ENCODE measurements at regions not wholly inside any gene's neighbourhood (a gene's known extent, or its start where the extent isn't known, plus 50 kb on each side); places are given as distances from the start of the nearest gene placed in this dataset.

DNA sequence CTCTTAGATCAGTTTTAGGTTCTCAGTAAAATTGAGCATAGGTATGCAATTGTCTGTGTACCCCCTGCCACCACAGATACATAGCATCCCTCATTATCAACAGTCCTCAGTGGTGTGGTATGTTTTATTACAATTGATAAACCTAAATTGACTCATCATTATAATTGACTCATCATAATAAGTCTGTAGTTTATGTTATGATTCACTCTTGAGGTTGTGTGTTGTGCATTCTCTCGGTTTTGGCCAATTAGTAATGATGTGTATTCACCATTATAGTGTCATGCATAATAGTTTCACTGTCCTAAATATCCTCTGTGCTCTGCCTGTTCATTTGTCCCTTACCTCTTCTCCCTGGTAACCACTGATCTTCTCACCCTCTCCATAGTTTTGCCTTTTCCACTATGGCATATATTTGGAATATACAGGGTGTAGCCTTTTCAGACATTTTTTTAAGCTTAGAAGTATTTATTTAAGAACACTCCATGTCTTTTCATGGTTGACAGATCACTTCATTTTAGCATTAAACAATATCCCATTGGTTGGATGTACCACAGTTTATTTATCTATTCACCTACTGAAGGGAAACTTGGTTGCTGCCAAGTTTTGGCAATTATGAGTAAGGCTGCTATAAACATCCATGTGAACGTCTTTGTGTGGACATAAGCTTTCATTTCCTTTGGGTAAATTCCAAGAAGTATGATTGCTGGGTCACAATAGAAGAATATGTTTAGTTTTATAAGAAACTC lies 1620.6 kb upstream of the MIR17HG start:
- H3K4me3 ChIP-seq (ENCODE audit: low read depth in 1 of 3, low read length in 3 of 3): no peak overlapping the region
- WGBS, 3 donors: 28 to 46% (median 28%) methylated on average over 2 of the region's 2 CpGs
- FAIRE-seq: no peak
- no peaks in the 10 kb centered on the region for H3K36me3 ChIP-seq (ENCODE audit: control insufficient read depth in 3 of 3, insufficient read depth in 2 of 3, low read depth in 1 of 3, low read length in 3 of 3)
- no peaks in the 10 kb centered on the region for H3K27me3 ChIP-seq (ENCODE audit: control insufficient read depth in 3 of 3, insufficient read depth in 3 of 3, low read length in 3 of 3)
- no peak overlapping the region for H3K27ac ChIP-seq (ENCODE audit: low read depth in 1 of 3, low read length in 2 of 3)
- no peaks in the 10 kb centered on the region for H3K9me3 ChIP-seq (ENCODE audit: control insufficient read depth in 2 of 2, insufficient read depth in 1 of 2, low read depth in 1 of 2, low read length in 1 of 2)
- no peaks in the 10 kb centered on the region for H3K4me1 ChIP-seq (ENCODE audit: control insufficient read depth in 3 of 3, insufficient read depth in 2 of 3, low read depth in 1 of 3, low read length in 2 of 3)
- no peak for DNase-seq

DNA sequence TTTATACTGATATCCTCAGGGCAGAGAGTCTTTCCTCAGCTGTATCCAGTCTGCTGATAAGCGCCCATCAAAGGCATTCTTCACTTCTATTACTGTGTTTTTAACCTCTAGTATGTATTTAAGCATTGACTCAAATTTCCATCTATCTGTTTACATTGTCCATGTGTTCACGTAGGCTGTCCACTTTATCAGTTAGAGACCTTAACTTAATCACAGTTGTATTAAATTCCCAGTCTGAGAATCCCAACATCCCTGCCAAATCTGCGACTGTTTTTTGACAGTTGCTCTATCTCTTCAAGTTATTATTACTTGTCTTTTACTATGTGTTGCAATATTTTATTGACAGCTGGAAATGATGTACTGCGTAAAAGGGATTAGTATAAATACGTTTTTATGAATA lies 1613.7 kb upstream of the MIR17HG start:
- no peak overlapping the region for H3K27ac ChIP-seq (ENCODE audit: low read depth in 1 of 3, low read length in 2 of 3)
- no peaks in the 10 kb centered on the region for H3K27me3 ChIP-seq (ENCODE audit: control insufficient read depth in 3 of 3, insufficient read depth in 3 of 3, low read length in 3 of 3)
- no peaks in the 10 kb centered on the region for H3K4me1 ChIP-seq (ENCODE audit: control insufficient read depth in 3 of 3, insufficient read depth in 2 of 3, low read depth in 1 of 3, low read length in 2 of 3)
- H3K4me3 ChIP-seq (ENCODE audit: low read depth in 1 of 3, low read length in 3 of 3): no peak overlapping the region
- no peak for DNase-seq
- no peaks in the 10 kb centered on the region for H3K9me3 ChIP-seq (ENCODE audit: control insufficient read depth in 2 of 2, insufficient read depth in 1 of 2, low read depth in 1 of 2, low read length in 1 of 2)
- H3K36me3 ChIP-seq (ENCODE audit: control insufficient read depth in 3 of 3, insufficient read depth in 2 of 3, low read depth in 1 of 3, low read length in 3 of 3): no peaks in the 10 kb centered on the region
- FAIRE-seq: no peak
- WGBS, 3 donors: 50 to 68% (median 59%) methylated on average over 5 of the region's 5 CpGs

GRCh38 chr13:89737051-89737450 lies 1610.4 kb upstream of the MIR17HG start:
- FAIRE-seq (no peak), DNase-seq (no peak)
- H3K27ac ChIP-seq (ENCODE audit: low read depth in 1 of 3, low read length in 2 of 3): no peak overlapping the region
- H3K9me3 ChIP-seq (ENCODE audit: control insufficient read depth in 2 of 2, insufficient read depth in 1 of 2, low read depth in 1 of 2, low read length in 1 of 2): no peaks in the 10 kb centered on the region
- H3K4me3 ChIP-seq (ENCODE audit: low read depth in 1 of 3, low read length in 3 of 3): no peak overlapping the region
- no peaks in the 10 kb centered on the region for H3K27me3 ChIP-seq (ENCODE audit: control insufficient read depth in 3 of 3, insufficient read depth in 3 of 3, low read length in 3 of 3)
- WGBS, 3 donors: 63 to 88% (median 69%) methylated on average over 2 of the region's 2 CpGs
- no peaks in the 10 kb centered on the region for H3K36me3 ChIP-seq (ENCODE audit: control insufficient read depth in 3 of 3, insufficient read depth in 2 of 3, low read depth in 1 of 3, low read length in 3 of 3)
- H3K4me1 ChIP-seq (ENCODE audit: control insufficient read depth in 3 of 3, insufficient read depth in 2 of 3, low read depth in 1 of 3, low read length in 2 of 3): no peaks in the 10 kb centered on the region

DNA sequence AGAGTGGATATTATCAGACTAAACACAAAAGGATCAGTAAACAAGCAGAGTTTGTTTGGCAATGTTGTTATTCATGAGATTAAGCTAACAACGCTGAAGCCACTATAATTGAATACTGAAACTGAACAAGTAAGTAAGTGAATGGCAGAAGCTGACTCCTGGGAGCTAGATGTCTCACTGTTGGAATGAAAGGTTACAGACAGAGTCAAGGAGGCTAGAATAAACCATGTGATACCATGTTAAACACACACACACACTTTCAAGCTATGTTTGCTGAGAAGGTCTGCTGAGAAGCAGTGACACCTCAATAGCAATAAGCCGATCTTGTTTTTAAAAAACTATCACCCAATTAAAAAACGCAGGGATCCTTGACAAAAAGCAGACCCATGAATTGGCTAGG lies 1609.4 kb upstream of the MIR17HG start:
- H3K27ac ChIP-seq (ENCODE audit: low read depth in 1 of 3, low read length in 2 of 3): no peak overlapping the region
- no peak overlapping the region for H3K4me3 ChIP-seq (ENCODE audit: low read depth in 1 of 3, low read length in 3 of 3)
- H3K27me3 ChIP-seq (ENCODE audit: control insufficient read depth in 3 of 3, insufficient read depth in 3 of 3, low read length in 3 of 3): no peaks in the 10 kb centered on the region
- no peaks in the 10 kb centered on the region for H3K9me3 ChIP-seq (ENCODE audit: control insufficient read depth in 2 of 2, insufficient read depth in 1 of 2, low read depth in 1 of 2, low read length in 1 of 2)
- DNase-seq (no peak), FAIRE-seq (no peak)
- no peaks in the 10 kb centered on the region for H3K4me1 ChIP-seq (ENCODE audit: control insufficient read depth in 3 of 3, insufficient read depth in 2 of 3, low read depth in 1 of 3, low read length in 2 of 3)
- no peaks in the 10 kb centered on the region for H3K36me3 ChIP-seq (ENCODE audit: control insufficient read depth in 3 of 3, insufficient read depth in 2 of 3, low read depth in 1 of 3, low read length in 3 of 3)
- 45 to 70% (median 59%) methylated on average over 3 of the region's 3 CpGs for WGBS, 3 donors

DNA sequence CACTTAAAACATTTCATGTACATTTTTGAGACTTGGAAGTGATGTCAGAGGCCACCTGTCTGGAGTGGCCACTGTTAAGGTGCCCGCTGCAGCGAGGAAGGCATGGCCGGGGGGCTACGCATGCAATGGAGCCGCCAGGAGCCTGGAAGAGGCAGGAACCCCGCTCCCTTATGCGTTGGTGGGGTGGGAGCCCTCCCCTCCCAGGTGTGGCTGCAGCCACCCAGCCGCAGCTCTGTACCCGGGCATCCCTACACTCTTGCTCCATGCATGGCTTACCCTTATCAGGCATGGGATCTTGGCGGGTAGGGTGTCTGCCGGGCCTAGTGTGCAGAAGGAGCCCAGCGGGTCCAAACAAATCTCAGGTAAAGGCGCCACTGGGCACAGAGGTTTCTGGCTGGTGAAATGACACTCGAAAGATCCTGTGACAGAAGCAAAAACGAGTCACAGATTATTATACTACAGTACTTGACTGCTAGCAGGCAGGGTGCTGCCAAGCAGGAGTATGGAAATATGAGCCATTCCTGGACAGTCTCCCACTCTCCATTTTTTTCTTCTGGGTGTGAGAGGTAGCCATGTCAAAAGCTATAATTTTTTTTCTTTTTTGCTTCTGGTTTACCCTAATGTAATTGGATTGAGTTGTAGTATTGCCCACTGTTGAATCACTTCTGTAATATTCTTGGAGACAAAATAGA lies 1606.3 kb upstream of the MIR17HG start:
- H3K9me3 ChIP-seq (ENCODE audit: control insufficient read depth in 2 of 2, insufficient read depth in 1 of 2, low read depth in 1 of 2, low read length in 1 of 2): no peaks in the 10 kb centered on the region
- H3K4me3 ChIP-seq (ENCODE audit: low read depth in 1 of 3, low read length in 3 of 3): no peak overlapping the region
- no peaks in the 10 kb centered on the region for H3K27me3 ChIP-seq (ENCODE audit: control insufficient read depth in 3 of 3, insufficient read depth in 3 of 3, low read length in 3 of 3)
- FAIRE-seq (no peak), DNase-seq (no peak)
- H3K36me3 ChIP-seq (ENCODE audit: control insufficient read depth in 3 of 3, insufficient read depth in 2 of 3, low read depth in 1 of 3, low read length in 3 of 3): no peaks in the 10 kb centered on the region
- H3K27ac ChIP-seq (ENCODE audit: low read depth in 1 of 3, low read length in 2 of 3): no peak overlapping the region
- no peaks in the 10 kb centered on the region for H3K4me1 ChIP-seq (ENCODE audit: control insufficient read depth in 3 of 3, insufficient read depth in 2 of 3, low read depth in 1 of 3, low read length in 2 of 3)
- 72 to 84% (median 75%) methylated on average over 15 of the region's 15 CpGs for WGBS, 3 donors

- Histone ChIP-seq H3K4me1 (ENCODE audit: control insufficient read depth in 3 of 3, insufficient read depth in 2 of 3, low read depth in 1 of 3, low read length in 2 of 3) (no peaks in the 10 kb centered on the region), H3K36me3 (ENCODE audit: control insufficient read depth in 3 of 3, insufficient read depth in 2 of 3, low read depth in 1 of 3, low read length in 3 of 3) (no peaks in the 10 kb centered on the region), H3K9me3 (ENCODE audit: control insufficient read depth in 2 of 2, insufficient read depth in 1 of 2, low read depth in 1 of 2, low read length in 1 of 2) (no peaks in the 10 kb centered on the region), H3K27me3 (ENCODE audit: control insufficient read depth in 3 of 3, insufficient read depth in 3 of 3, low read length in 3 of 3) (no peaks in the 10 kb centered on the region), H3K4me3 (ENCODE audit: low read depth in 1 of 3, low read length in 3 of 3) (no peak overlapping the region), H3K27ac (ENCODE audit: low read depth in 1 of 3, low read length in 2 of 3) (no peak overlapping the region)
- 21 to 30% (median 23%) methylated on average over 2 of the region's 2 CpGs for WGBS, 3 donors
- FAIRE-seq (no peak), DNase-seq (no peak)
These were observed 1600.9 kb upstream of the MIR17HG start for GRCh38 chr13:89746554-89746953.

- no peaks in the 10 kb centered on the region for H3K4me1 ChIP-seq (ENCODE audit: control insufficient read depth in 3 of 3, insufficient read depth in 2 of 3, low read depth in 1 of 3, low read length in 2 of 3)
- no peak overlapping the region for H3K27ac ChIP-seq (ENCODE audit: low read depth in 1 of 3, low read length in 2 of 3)
- no peak overlapping the region for H3K4me3 ChIP-seq (ENCODE audit: low read depth in 1 of 3, low read length in 3 of 3)
- FAIRE-seq (no peak), DNase-seq (no peak)
- H3K27me3 ChIP-seq (ENCODE audit: control insufficient read depth in 3 of 3, insufficient read depth in 3 of 3, low read length in 3 of 3): no peaks in the 10 kb centered on the region
- 93 to 98% (median 97%) methylated on average over 2 of the region's 2 CpGs for WGBS, 3 donors
- no peaks in the 10 kb centered on the region for H3K9me3 ChIP-seq (ENCODE audit: control insufficient read depth in 2 of 2, insufficient read depth in 1 of 2, low read depth in 1 of 2, low read length in 1 of 2)
- no peaks in the 10 kb centered on the region for H3K36me3 ChIP-seq (ENCODE audit: control insufficient read depth in 3 of 3, insufficient read depth in 2 of 3, low read depth in 1 of 3, low read length in 3 of 3)
These were observed 1598.8 kb upstream of the MIR17HG start for GRCh38 chr13:89748716-89749115.

DNA sequence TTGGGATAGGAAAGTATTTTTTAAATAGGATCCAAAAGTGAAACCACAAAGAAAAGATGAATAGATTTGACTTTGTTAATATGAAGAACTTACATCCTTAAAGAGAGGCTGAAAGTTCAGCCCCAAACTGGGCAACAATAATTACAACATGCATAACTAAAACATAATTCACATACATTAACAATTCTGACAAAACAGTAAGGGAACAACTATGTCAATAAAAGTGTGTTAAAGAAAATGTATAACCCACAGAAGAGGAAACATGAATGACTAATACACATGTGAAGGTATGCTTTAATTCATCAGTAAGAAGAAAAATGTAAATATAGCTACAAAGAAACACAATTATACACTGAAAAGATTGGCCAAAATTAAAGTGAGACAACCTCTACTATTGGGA lies 1597.6 kb upstream of the MIR17HG start:
- no peak for DNase-seq
- Histone ChIP-seq H3K4me1 (ENCODE audit: control insufficient read depth in 3 of 3, insufficient read depth in 2 of 3, low read depth in 1 of 3, low read length in 2 of 3) (no peaks in the 10 kb centered on the region), H3K36me3 (ENCODE audit: control insufficient read depth in 3 of 3, insufficient read depth in 2 of 3, low read depth in 1 of 3, low read length in 3 of 3) (no peaks in the 10 kb centered on the region), H3K27ac (ENCODE audit: low read depth in 1 of 3, low read length in 2 of 3) (no peak overlapping the region), H3K9me3 (ENCODE audit: control insufficient read depth in 2 of 2, insufficient read depth in 1 of 2, low read depth in 1 of 2, low read length in 1 of 2) (no peaks in the 10 kb centered on the region), H3K27me3 (ENCODE audit: control insufficient read depth in 3 of 3, insufficient read depth in 3 of 3, low read length in 3 of 3) (no peaks in the 10 kb centered on the region), H3K4me3 (ENCODE audit: low read depth in 1 of 3, low read length in 3 of 3) (no peak overlapping the region)
- no peak for FAIRE-seq

GRCh38 chr13:89750371-89750770 lies 1597.1 kb upstream of the MIR17HG start:
- H3K4me1 ChIP-seq (ENCODE audit: control insufficient read depth in 3 of 3, insufficient read depth in 2 of 3, low read depth in 1 of 3, low read length in 2 of 3): no peaks in the 10 kb centered on the region
- DNase-seq: no peak
- no peaks in the 10 kb centered on the region for H3K9me3 ChIP-seq (ENCODE audit: control insufficient read depth in 2 of 2, insufficient read depth in 1 of 2, low read depth in 1 of 2, low read length in 1 of 2)
- no peak overlapping the region for H3K4me3 ChIP-seq (ENCODE audit: low read depth in 1 of 3, low read length in 3 of 3)
- no peak overlapping the region for H3K27ac ChIP-seq (ENCODE audit: low read depth in 1 of 3, low read length in 2 of 3)
- no peaks in the 10 kb centered on the region for H3K27me3 ChIP-seq (ENCODE audit: control insufficient read depth in 3 of 3, insufficient read depth in 3 of 3, low read length in 3 of 3)
- no peak for FAIRE-seq
- 52 to 63% (median 55%) methylated on average over 3 of the region's 3 CpGs for WGBS, 3 donors
- no peaks in the 10 kb centered on the region for H3K36me3 ChIP-seq (ENCODE audit: control insufficient read depth in 3 of 3, insufficient read depth in 2 of 3, low read depth in 1 of 3, low read length in 3 of 3)

All from small intestine (tissue), 7 donors.